Stomach (tissue), 8 donors: ENCODE measurements at regions not wholly inside any gene's neighbourhood (a gene's known extent, or its start where the extent isn't known, plus 50 kb on each side); places are given as distances from the start of the nearest gene placed in this dataset.
A peak's percentile ranks its signal among the peaks of the same experiment; 100 is the strongest.

Source experiments
- DNase-seq, 2 donors: peaks; one replicate each; pipeline versions ENCODE4 v3.0.0 to v3.0.0-alpha.2; 2013 to 2019
- H3K27ac ChIP-seq, 5 donors: fragments of 200-600 bp in 4 of 5; sonication (generic) in 4 of 5; one replicate each; pipeline ENCODE4 v1.5.1; 2013 to 2019; ENCODE audit warnings: mild to moderate bottlenecking in 1 of 5, moderate library complexity in 1 of 5
- H3K27me3 ChIP-seq, 3 donors: fragments of 200-600 bp; sonication (generic); one replicate each; pipeline ENCODE4 v1.5.1; 2017 to 2019; ENCODE audit warnings: mixed run types in 1 of 3
- H3K36me3 ChIP-seq, 4 donors: fragments of 200-600 bp; sonication (generic); 1 replicate in 3 of 4; 2 replicates in 1 of 4; pipeline ENCODE4 v1.5.1; 2016 to 2019
- H3K4me1 ChIP-seq, 4 donors: fragments of 200-600 bp; sonication (generic); one replicate each; pipeline ENCODE4 v1.5.1; 2016 to 2019
- H3K4me3 ChIP-seq, 4 donors: fragments of 200-600 bp; sonication (generic) in 3 of 4; one replicate each; pipeline ENCODE4 v1.5.1; 2016 to 2019; ENCODE audit warnings: mild to moderate bottlenecking in 1 of 4
- H3K9me3 ChIP-seq, 4 donors: fragments of 200-600 bp; sonication (generic); one replicate each; pipeline ENCODE4 v1.5.1; 2016 to 2019
- CTCF ChIP-seq, 7 experiments: fragments of 450-650 bp in 4 of 7; fragments of 200-600 bp in 3 of 7; sonication (generic) in 3 of 7; IDR thresholded peaks; one replicate each; pipeline ENCODE4 v1.5.1; 2016 to 2019; ENCODE audit warnings: antibody characterized with exemption in 7 of 7, control low read depth in 2 of 7, mild to moderate bottlenecking in 1 of 7
- EP300 ChIP-seq: sonication (generic); formaldehyde crosslinking; IDR thresholded peaks from one replicate; pipeline ENCODE4 v1.6.1; 2017; ENCODE audit warnings: antibody characterized with exemption
- POLR2A ChIP-seq, 4 donors: fragments of 450-650 bp; IDR thresholded peaks; one replicate each; pipeline ENCODE4 v1.6.1; 2016; ENCODE audit warnings: antibody characterized with exemption in 4 of 4, control low read depth in 2 of 4, mild to moderate bottlenecking in 1 of 4, moderate library complexity in 1 of 4
- POLR2AphosphoS5 ChIP-seq, 3 donors: sonication (generic); formaldehyde crosslinking; IDR thresholded peaks; one replicate each; pipeline ENCODE4 v1.6.1; 2016; ENCODE audit warnings: antibody characterized with exemption in 3 of 3
- WGBS, 5 donors: extraction: QIAGEN DNeasy Blood & Tissue Kit in 3 of 5; methylation state at CpG; one replicate each; pipeline versions ENCODE4 v1.1.5 to v1.1.7; 2013 to 2018; 5-methylcytosine and 5-hydroxymethylcytosine counted together
- intact Hi-C: fragments of 100-400 bp; cut with DNase I; formaldehyde crosslinking; loops from one replicate; pipeline ENCODE4 v1.15.1; 2023; ENCODE audit warnings: low total_unique reads
- donor health status: healthy with polysubstance abuse.
- donor health status: Bipolar disorder and iron deficiency.
- donor health status: healthy.

- TF ChIP-seq POLR2A (IDR thresholded peaks at IDR 0.05) = no peak
- no peak for TF ChIP-seq POLR2AphosphoS5 (IDR thresholded peaks at IDR 0.05)
- TF ChIP-seq CTCF (IDR thresholded peaks at IDR 0.05) = no peak
- no peak for TF ChIP-seq EP300
- intact Hi-C loops = no loop called here
- no peak for DNase-seq
- peaks cover 17 to 30% (median 22%) of the 10 kb centered on the region in 4 donors for H3K4me1 ChIP-seq
- H3K9me3 ChIP-seq = no peaks in the 10 kb centered on the region
- H3K36me3 ChIP-seq = no peaks in the 10 kb centered on the region
- H3K27ac ChIP-seq = peak overlapping the region in 1 of 5 donors; percentile 56
- H3K4me3 ChIP-seq = no peak overlapping the region
- peaks cover 0 to 27% (median 0%) of the 10 kb centered on the region in 3 donors for H3K27me3 ChIP-seq
- 79 to 87% (median 85%) methylated on average over 12 to 14 of the region's 14 CpGs for WGBS, 5 donors
Measured at GRCh38 chr6:169935348-169935718, 183.9 kb downstream of the ERMARD start.

GRCh38 chr6:169934699-169935347 lies 183.4 kb downstream of the ERMARD start:
- Histone ChIP-seq H3K4me1 (peaks cover 17 to 30% (median 22%) of the 10 kb centered on the region in 4 donors), H3K27ac (peak overlapping the region in 3 of 5 donors; percentile 19 to 56 (median 56)), H3K27me3 (peaks cover 0 to 27% (median 0%) of the 10 kb centered on the region in 3 donors), H3K9me3 (no peaks in the 10 kb centered on the region), H3K4me3 (no peak overlapping the region), H3K36me3 (no peaks in the 10 kb centered on the region)
- intact Hi-C loops = no loop called here
- no peak for TF ChIP-seq CTCF (IDR thresholded peaks at IDR 0.05)
- TF ChIP-seq POLR2AphosphoS5 (IDR thresholded peaks at IDR 0.05) = no peak
- no peak for TF ChIP-seq EP300
- TF ChIP-seq POLR2A (IDR thresholded peaks at IDR 0.05) = no peak
- WGBS, 5 donors = 67 to 85% (median 76%) methylated on average over 13 to 22 of the region's 22 CpGs
- no peak for DNase-seq

- peaks cover 17 to 30% (median 22%) of the 10 kb centered on the region in 4 donors for H3K4me1 ChIP-seq
- TF ChIP-seq EP300 (no peak), POLR2AphosphoS5 (IDR thresholded peaks at IDR 0.05) (peak; percentile 68 to 90 (median 83))
- H3K27me3 ChIP-seq = peaks cover 0 to 27% (median 0%) of the 10 kb centered on the region in 3 donors
- DNase-seq = peak; percentile 70 to 95
- H3K36me3 ChIP-seq = no peaks in the 10 kb centered on the region
- intact Hi-C loops = no loop called here
- H3K9me3 ChIP-seq = no peaks in the 10 kb centered on the region
- WGBS, 5 donors = 39 to 54% (median 40%) methylated on average over 21 to 37 of the region's 37 CpGs
- H3K4me3 ChIP-seq = no peak overlapping the region
- H3K27ac ChIP-seq = peak overlapping the region; percentile 49 to 56 (median 53)
Measured at GRCh38 chr6:169933839-169934698, 182.6 kb downstream of the ERMARD start.

- peaks cover 17 to 30% (median 22%) of the 10 kb centered on the region in 4 donors for H3K4me1 ChIP-seq
- intact Hi-C loops = no loop called here
- TF ChIP-seq POLR2AphosphoS5 (IDR thresholded peaks at IDR 0.05) (no peak), POLR2A (IDR thresholded peaks at IDR 0.05) (no peak), EP300 (no peak), CTCF (IDR thresholded peaks at IDR 0.05) (no peak)
- DNase-seq = peak; percentile 64 to 70
- H3K4me3 ChIP-seq = no peak overlapping the region
- WGBS, 5 donors = 73 to 81% (median 79%) methylated on average over 13 to 17 of the region's 17 CpGs
- peaks cover 0 to 20% (median 0%) of the 10 kb centered on the region in 3 donors for H3K27me3 ChIP-seq
- peak overlapping the region in 3 of 5 donors; percentile 49 to 56 (median 56) for H3K27ac ChIP-seq
- H3K9me3 ChIP-seq = no peaks in the 10 kb centered on the region
- H3K36me3 ChIP-seq = no peaks in the 10 kb centered on the region
Measured at GRCh38 chr6:169933251-169933821, 181.9 kb downstream of the ERMARD start.
